B cell (primary cell): ENCODE measurements at regions not wholly inside any gene's neighbourhood (a gene's known extent, or its start where the extent isn't known, plus 50 kb on each side); places are given as distances from the start of the nearest gene placed in this dataset.

ENCODE experiments used
- ATAC-seq: fragments of 200-7000 bp; cut with Tn5 transposase; one replicate; pipeline ENCODE4 v1.10.0; 2021; ENCODE audit warnings: low read depth, mild to moderate bottlenecking, moderate number of reproducible peaks, moderate library complexity
- CTCF ChIA-PET: fragments of 350-600 bp; sonication (Branson Sonifier 250); formaldehyde crosslinking; loops from one replicate; lab custom pipeline; 2021; ENCODE audit warnings: antibody characterized with exemption, inconsistent platforms; lab: Charles Lee
- POLR2A ChIA-PET: fragments of 350-600 bp; sonication (Branson Sonifier 250); formaldehyde crosslinking; loops from one replicate; lab custom pipeline; 2021; ENCODE audit warnings: antibody characterized with exemption; lab: Charles Lee
- DNase-seq: peaks from one replicate; pipeline ENCODE4 v3.0.0; 2013
- H2AFZ ChIP-seq: 2 replicates; pipeline ENCODE4 v1.6.1; 2012; ENCODE audit warnings: mild to moderate bottlenecking, low read depth, low read length; ENCODE audit not compliant: insufficient read depth, poor library complexity, severe bottlenecking
- H3K27ac ChIP-seq, 2 donors: 1 replicate in 1 of 2; 2 replicates in 1 of 2; pipeline ENCODE4 v1.5.1; 2012 to 2013; ENCODE audit warnings: low read length in 2 of 2, mild to moderate bottlenecking in 2 of 2, moderate library complexity in 1 of 2
- H3K27me3 ChIP-seq, 4 experiments: fragments of 200-600 bp in 1 of 4; sonication (generic) in 1 of 4; replicated peaks in 1 of 4; 1 replicate in 2 of 4; 2 replicates in 2 of 4; pipeline versions ENCODE4 v1.6.1 to v1.7.0; 2013 to 2016; ENCODE audit warnings: low read length in 3 of 4, mild to moderate bottlenecking in 2 of 4, mixed read lengths in 1 of 4, moderate library complexity in 1 of 4; ENCODE audit not compliant: insufficient read depth in 4 of 4, control insufficient read depth in 3 of 4; ENCODE audit errors: control extremely low read depth in 1 of 4
- H3K36me3 ChIP-seq, 2 experiments: replicated peaks in 1 of 2; 1 replicate in 1 of 2; 2 replicates in 1 of 2; pipeline versions ENCODE4 v1.6.1 to v1.7.1; 2013; ENCODE audit warnings: low read length in 1 of 2; ENCODE audit not compliant: insufficient read depth in 2 of 2, control insufficient read depth in 1 of 2; ENCODE audit errors: control extremely low read depth in 1 of 2, extremely low read depth in 1 of 2
- H3K4me1 ChIP-seq, 2 donors: fragments of 200-600 bp in 1 of 2; sonication (generic) in 1 of 2; 1 replicate in 1 of 2; 2 replicates in 1 of 2; pipeline versions ENCODE4 v1.5.1 to v1.6.1; 2013 to 2017; ENCODE audit warnings: low read length in 2 of 2; ENCODE audit not compliant: control insufficient read depth in 2 of 2, insufficient read depth in 2 of 2
- H3K4me2 ChIP-seq: replicated peaks from 2 replicates; pipeline ENCODE3; 2012; ENCODE audit warnings: mild to moderate bottlenecking, low read depth, low read length; ENCODE audit not compliant: poor library complexity, severe bottlenecking
- H3K4me3 ChIP-seq, 5 experiments: fragments of 200-600 bp in 1 of 5; sonication (generic) in 1 of 5; 1 replicate in 3 of 5; 2 replicates in 2 of 5; pipeline versions ENCODE4 v1.5.1 to v1.7.0; 2011 to 2016; ENCODE audit warnings: low read length in 4 of 5, mild to moderate bottlenecking in 4 of 5, low read depth in 2 of 5, control low read depth in 1 of 5, moderate library complexity in 1 of 5; ENCODE audit not compliant: insufficient read depth in 1 of 5; ENCODE audit errors: control extremely low read depth in 1 of 5, extremely low read depth in 1 of 5
- H3K79me2 ChIP-seq: fragments of 200-600 bp; sonication (generic); one replicate; pipeline ENCODE4 v1.6.0; 2016; ENCODE audit warnings: low read length; ENCODE audit not compliant: control insufficient read depth, insufficient read depth
- H3K9ac ChIP-seq: fragments of 200-600 bp; sonication (generic); 2 replicates; pipeline ENCODE4 v1.6.1; 2017; ENCODE audit warnings: mild to moderate bottlenecking, low read length, moderate library complexity
- H3K9me3 ChIP-seq, 3 donors: one replicate each; pipeline versions ENCODE4 v1.6.1 to v1.7.1; 2013; ENCODE audit warnings: low read length in 2 of 3; ENCODE audit not compliant: control insufficient read depth in 2 of 3, insufficient read depth in 1 of 3; ENCODE audit errors: control extremely low read depth in 1 of 3
- H4K20me1 ChIP-seq: 2 replicates; pipeline ENCODE4 v1.6.0; 2012; ENCODE audit warnings: mild to moderate bottlenecking, low read length; ENCODE audit not compliant: insufficient read depth, control insufficient read depth, poor library complexity, severe bottlenecking
- H3K27ac Mint-ChIP-seq: one replicate; pipeline ENCODE4 v1.8.0; 2021; ENCODE audit warnings: mixed read lengths
- H3K27me3 Mint-ChIP-seq: one replicate; pipeline ENCODE4 v1.8.0; 2021; ENCODE audit warnings: mixed read lengths
- H3K4me1 Mint-ChIP-seq: one replicate; pipeline ENCODE4 v1.8.0; 2021; ENCODE audit warnings: mixed read lengths
- H3K4me3 Mint-ChIP-seq: one replicate; pipeline ENCODE4 v1.8.0; 2021; ENCODE audit warnings: mixed read lengths
- H3K9me3 Mint-ChIP-seq: one replicate; pipeline ENCODE4 v1.8.0; 2022; ENCODE audit warnings: mixed read lengths; ENCODE audit not compliant: insufficient read depth
- CTCF ChIP-seq: fragments of 200-600 bp; IDR thresholded peaks from one replicate; pipeline ENCODE4 v1.8.0; 2022; ENCODE audit warnings: antibody characterized with exemption, mild to moderate bottlenecking
- EZH2 ChIP-seq: IDR thresholded peaks from 2 replicates; pipeline ENCODE4 v1.6.1; 2012; ENCODE audit warnings: borderline replicate concordance, low read depth, mild to moderate bottlenecking, moderate library complexity, low read length; ENCODE audit not compliant: insufficient read depth, poor library complexity, severe bottlenecking
- WGBS: methylation state at CpG from one replicate; pipeline ENCODE4 v1.1.5; 2013; ENCODE audit warnings: missing lambda C conversion rate; ENCODE audit not compliant: insufficient coverage; 5-methylcytosine and 5-hydroxymethylcytosine counted together
- intact Hi-C: fragments of 100-400 bp; cut with micrococcal nuclease; formaldehyde crosslinking; loops from one replicate; pipeline ENCODE4 v1.10.0; 2022

- Histone ChIP-seq H3K9me3 (no peaks in the 10 kb centered on the region), H3K4me1 (peaks cover 13 to 14% of the 10 kb centered on the region in 2 donors), H3K36me3 (no peaks in the 10 kb centered on the region), H3K27ac (no peak overlapping the region), H3K9ac (no peak overlapping the region), H3K27me3 (no peaks in the 10 kb centered on the region), H3K4me2 (no peak overlapping the region), H3K79me2 (no peaks in the 10 kb centered on the region), H3K4me3 (no peak overlapping the region), H2AFZ (no peak overlapping the region), H4K20me1 (no peaks in the 10 kb centered on the region)
- intact Hi-C loops: loop anchor here (5.0 to 10.0 kb wide), 2 partner anchors 130 to 337 kb away; partner anchors contain the start of gene DLL1
- H3K4me3 Mint-ChIP-seq: no peak overlapping the region
- WGBS: no CpG with 5 or more reads among the region's 1 CpG
- TF ChIP-seq CTCF (no peak), EZH2 (no peak)
- DNase-seq: no peak
- no peak overlapping the region for H3K27ac Mint-ChIP-seq
- ChIA-PET POLR2A (no interaction called here), CTCF (no interaction called here)
- H3K9me3 Mint-ChIP-seq: no peaks in the 10 kb centered on the region
- peaks cover 23% of the 10 kb centered on the region for H3K4me1 Mint-ChIP-seq
- ATAC-seq: no peak
- H3K27me3 Mint-ChIP-seq: no peaks in the 10 kb centered on the region
Observed at GRCh38 chr6:169954977-169955376, 203.6 kb downstream of the ERMARD start.

- intact Hi-C loops: loop anchor here (5.0 to 10.0 kb wide), 2 partner anchors 131 to 339 kb away; partner anchors contain the start of gene DLL1
- CTCF ChIA-PET: no interaction called here
Observed at GRCh38 chr6:169953686-169954085, 202.3 kb downstream of the ERMARD start.

More at GRCh38 chr6:169953686-169954085, 202.3 kb downstream of the ERMARD start:
- no CpG with 5 or more reads among the region's 3 CpGs for WGBS
- Mint-ChIP-seq H3K27me3 (no peaks in the 10 kb centered on the region), H3K4me3 (no peak overlapping the region), H3K9me3 (no peaks in the 10 kb centered on the region), H3K27ac (no peak overlapping the region), H3K4me1 (peaks cover 16% of the 10 kb centered on the region)
- no peak for DNase-seq
- no peaks in the 10 kb centered on the region for H3K36me3 ChIP-seq
- no peak for ATAC-seq
- no peaks in the 10 kb centered on the region for H4K20me1 ChIP-seq
- no peak overlapping the region for H3K4me3 ChIP-seq
- H3K4me2 ChIP-seq: no peak overlapping the region
- POLR2A ChIA-PET: no interaction called here
- peaks cover 2 to 3% of the 10 kb centered on the region in 2 donors for H3K4me1 ChIP-seq
- H3K9me3 ChIP-seq: no peaks in the 10 kb centered on the region
- H2AFZ ChIP-seq: no peak overlapping the region
- no peak for TF ChIP-seq EZH2
- H3K9ac ChIP-seq: no peak overlapping the region
- no peaks in the 10 kb centered on the region for H3K79me2 ChIP-seq
- no peaks in the 10 kb centered on the region for H3K27me3 ChIP-seq
- no peak overlapping the region for H3K27ac ChIP-seq
